Endothelial cell of umbilical vein (primary cell): ENCODE measurements at regions not wholly inside any gene's neighbourhood (a gene's known extent, or its start where the extent isn't known, plus 50 kb on each side); places are given as distances from the start of the nearest gene placed in this dataset.

Source experiments
- BruUV-seq: library from RNA; stranded (reverse); fragments of 400-500 nt; replicated peaks from 2 replicates; lab custom pipeline; 2021; lab: Mats Ljungman, UMichigan
- CTCF ChIA-PET: fragments of 300-600, 350-600 bp; sonication (Branson Sonifier 250); formaldehyde crosslinking; loops from one replicate; lab custom pipeline; 2021; ENCODE audit warnings: antibody characterized with exemption, inconsistent platforms; lab: Charles Lee
- POLR2A ChIA-PET: fragments of 300-600, 350-600 bp; sonication (Branson Sonifier 250); formaldehyde crosslinking; loops from one replicate; lab custom pipeline; 2021; ENCODE audit warnings: antibody characterized with exemption, inconsistent platforms; lab: Charles Lee
- DNase-seq: peaks from one replicate; pipeline ENCODE4 v3.0.0-alpha.2; 2011; ENCODE audit warnings: low read depth, low spot score
- FAIRE-seq: peaks from 2 replicates; lab custom pipeline; 2011; peaks lifted over from hg19 to GRCh38; lab: Jason Lieb, UNC
- H2AFZ ChIP-seq: 2 replicates; pipeline ENCODE4 v1.6.0; 2012; ENCODE audit warnings: low read depth, low read length, control low read depth, inconsistent platforms
- H3K27ac ChIP-seq: 2 replicates; pipeline ENCODE4 v1.5.1; 2011; ENCODE audit warnings: low read depth, mild to moderate bottlenecking, control low read depth, low read length, moderate library complexity; ENCODE audit not compliant: insufficient read depth
- H3K27me3 ChIP-seq, 2 experiments: 2 replicates each; pipeline versions ENCODE4 v1.6.0 to v1.6.1; 2011; ENCODE audit warnings: low read length in 2 of 2, mixed read lengths in 1 of 2; ENCODE audit not compliant: control insufficient read depth in 2 of 2, insufficient read depth in 2 of 2
- H3K36me3 ChIP-seq, 2 experiments: 2 replicates in 1 of 2; 3 replicates in 1 of 2; pipeline ENCODE4 v1.5.1; 2011; ENCODE audit warnings: low read length in 2 of 2, mild to moderate bottlenecking in 1 of 2, moderate library complexity in 1 of 2; ENCODE audit not compliant: control insufficient read depth in 2 of 2, insufficient read depth in 2 of 2; ENCODE audit errors: extremely low read depth in 1 of 2
- H3K4me1 ChIP-seq: 3 replicates; pipeline ENCODE4 v1.5.1; 2011; ENCODE audit warnings: mild to moderate bottlenecking, low read length; ENCODE audit not compliant: control insufficient read depth, insufficient read depth; ENCODE audit errors: extremely low read depth
- H3K4me2 ChIP-seq: 2 replicates; pipeline ENCODE4 v1.6.1; 2011; ENCODE audit warnings: low read length, control low read depth, mixed read lengths; ENCODE audit not compliant: insufficient read depth
- H3K4me3 ChIP-seq, 3 experiments: fragments of 200-600 bp in 1 of 3; sonication (generic), shearing (Covaris generic) in 1 of 3; replicated peaks in 1 of 3; 2 replicates each; pipeline ENCODE4 v1.5.1; 2011 to 2016; ENCODE audit warnings: control low read depth in 3 of 3, low read length in 3 of 3, mild to moderate bottlenecking in 2 of 3, inconsistent platforms in 1 of 3, low read depth in 1 of 3, moderate library complexity in 1 of 3; ENCODE audit not compliant: insufficient read depth in 1 of 3
- H3K79me2 ChIP-seq: 2 replicates; pipeline ENCODE4 v1.6.0; 2012; ENCODE audit warnings: low read length, inconsistent platforms; ENCODE audit not compliant: control insufficient read depth, insufficient read depth
- H3K9ac ChIP-seq: replicated peaks from 2 replicates; pipeline ENCODE3; 2011; ENCODE audit warnings: low read length, control low read depth; ENCODE audit not compliant: insufficient read depth; ENCODE audit errors: extremely low read depth
- H3K9me1 ChIP-seq: replicated peaks from 3 replicates; pipeline ENCODE4 v1.6.0; 2011; ENCODE audit warnings: mild to moderate bottlenecking, low read length; ENCODE audit not compliant: control insufficient read depth, insufficient read depth; ENCODE audit errors: extremely low read depth
- H3K9me3 ChIP-seq: replicated peaks from 2 replicates; pipeline ENCODE4 v1.5.1; 2012; ENCODE audit warnings: low read length, inconsistent platforms; ENCODE audit not compliant: control insufficient read depth, insufficient read depth
- H4K20me1 ChIP-seq: replicated peaks from 2 replicates; pipeline ENCODE3; 2011; ENCODE audit warnings: mild to moderate bottlenecking, low read length; ENCODE audit not compliant: control insufficient read depth, insufficient read depth; ENCODE audit errors: extremely low read depth
- EZH2 ChIP-seq: IDR thresholded peaks from 2 replicates; pipeline ENCODE4 v1.6.1; 2012; ENCODE audit warnings: borderline replicate concordance, low read depth, mild to moderate bottlenecking, moderate library complexity, low read length, inconsistent platforms; ENCODE audit not compliant: severe bottlenecking
- FOS ChIP-seq: IDR thresholded peaks from 2 replicates; pipeline ENCODE4 v1.6.1; 2011; ENCODE audit warnings: mild to moderate bottlenecking, low read length, moderate library complexity, borderline replicate concordance; ENCODE audit not compliant: insufficient read depth
- GATA2 ChIP-seq: IDR thresholded peaks from 2 replicates; pipeline ENCODE4 v1.7.0; 2011; ENCODE audit warnings: low read depth, mild to moderate bottlenecking, moderate library complexity, mixed read lengths, low read length; ENCODE audit not compliant: insufficient read length, insufficient read depth
- JUN ChIP-seq: IDR thresholded peaks from 2 replicates; pipeline ENCODE4 v1.6.1; 2011; ENCODE audit warnings: borderline replicate concordance, low read depth; ENCODE audit not compliant: insufficient read length, insufficient read depth
- MYC ChIP-seq: IDR thresholded peaks from one replicate; pipeline ENCODE4 v1.6.1; 2011; ENCODE audit warnings: mild to moderate bottlenecking, low read depth, low read length
- POLR2A ChIP-seq: IDR thresholded peaks from 2 replicates; pipeline ENCODE4 v1.6.1; 2012; ENCODE audit warnings: low read depth, mild to moderate bottlenecking, control low read depth, low read length
- POLR2AphosphoS5 ChIP-seq: IDR thresholded peaks from 2 replicates; pipeline ENCODE4 v1.6.1; 2012; ENCODE audit warnings: low read depth, mild to moderate bottlenecking, control low read depth, low read length, moderate library complexity; ENCODE audit not compliant: insufficient read depth
- dilution Hi-C: fragments of 300-500 bp; cut with MboI; formaldehyde crosslinking; loops from one replicate; pipeline ENCODE4 v1.15.0; 2019; ENCODE audit warnings: low sequenced_read_pairs; ENCODE audit not compliant: extremely low pct_ligation_motif_present
- intact Hi-C: fragments of 100-400 bp; cut with micrococcal nuclease; formaldehyde crosslinking; loops from one replicate; pipeline ENCODE4 v1.10.0; 2022
- TF ChIP-seq, protein P1 (sequence below), 2 donors: IDR thresholded peaks; 1 replicate in 1 of 2; 2 replicates in 1 of 2; pipeline ENCODE4 v1.5.1; 2011; ENCODE audit warnings: low read length in 2 of 2, mild to moderate bottlenecking in 2 of 2, moderate library complexity in 2 of 2, control low read depth in 1 of 2, inconsistent platforms in 1 of 2, low read depth in 1 of 2; ENCODE audit not compliant: insufficient read depth in 1 of 2; ENCODE audit errors: extremely low read depth in 1 of 2
- TF ChIP-seq, protein P2 (sequence below): IDR thresholded peaks from 2 replicates; pipeline ENCODE4 v1.6.1; 2011; ENCODE audit not compliant: insufficient read depth, insufficient read length

DNA sequence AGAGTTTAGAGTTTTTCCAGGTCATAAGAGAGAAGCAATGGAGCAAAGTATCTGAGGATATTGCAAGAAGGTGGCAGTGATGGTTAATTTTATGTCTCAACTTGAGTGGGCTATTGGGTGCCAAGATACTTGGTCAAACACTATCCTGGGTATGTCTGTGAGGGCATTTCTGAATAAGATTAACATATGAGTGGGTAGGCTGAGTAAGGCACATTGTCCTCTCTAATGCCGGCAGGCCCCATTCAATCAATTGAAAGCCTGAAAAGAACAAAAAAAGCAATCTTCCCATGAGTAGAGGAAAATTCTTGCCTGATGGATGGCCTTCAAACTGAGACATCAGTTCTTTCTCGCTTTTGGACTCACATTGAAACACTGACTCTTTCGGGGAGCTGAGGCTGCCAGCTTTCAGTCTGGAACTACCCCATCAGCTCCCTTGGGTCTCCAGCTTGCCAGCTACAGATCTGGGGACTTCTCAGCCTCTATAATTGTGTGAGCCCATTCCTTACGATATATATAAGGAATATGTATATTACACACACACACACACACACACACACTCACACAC, 228.8 kb downstream of the BUD13 start:
- Histone ChIP-seq H3K9me1 (no peaks in the 10 kb centered on the region), H3K79me2 (no peaks in the 10 kb centered on the region), H3K4me2 (no peak overlapping the region), H2AFZ (no peak overlapping the region), H3K9me3 (no peaks in the 10 kb centered on the region), H3K27me3 (peaks cover 0 to 5% of the 10 kb centered on the region in 2 experiments), H3K4me1 (no peaks in the 10 kb centered on the region), H3K36me3 (no peaks in the 10 kb centered on the region), H3K9ac (no peak overlapping the region), H3K4me3 (no peak overlapping the region), H3K27ac (no peak overlapping the region), H4K20me1 (no peaks in the 10 kb centered on the region)
- FAIRE-seq, result no peak
- BruUV-seq, result no TSS peak
- DNase-seq, result no peak
- ChIA-PET CTCF (no interaction called here), POLR2A (no interaction called here)
- TF ChIP-seq MYC (no peak), EZH2 (no peak), POLR2A (no peak), JUN (no peak), POLR2AphosphoS5 (no peak), GATA2 (no peak), FOS (no peak)
- TF ChIP-seq, protein P1, sequence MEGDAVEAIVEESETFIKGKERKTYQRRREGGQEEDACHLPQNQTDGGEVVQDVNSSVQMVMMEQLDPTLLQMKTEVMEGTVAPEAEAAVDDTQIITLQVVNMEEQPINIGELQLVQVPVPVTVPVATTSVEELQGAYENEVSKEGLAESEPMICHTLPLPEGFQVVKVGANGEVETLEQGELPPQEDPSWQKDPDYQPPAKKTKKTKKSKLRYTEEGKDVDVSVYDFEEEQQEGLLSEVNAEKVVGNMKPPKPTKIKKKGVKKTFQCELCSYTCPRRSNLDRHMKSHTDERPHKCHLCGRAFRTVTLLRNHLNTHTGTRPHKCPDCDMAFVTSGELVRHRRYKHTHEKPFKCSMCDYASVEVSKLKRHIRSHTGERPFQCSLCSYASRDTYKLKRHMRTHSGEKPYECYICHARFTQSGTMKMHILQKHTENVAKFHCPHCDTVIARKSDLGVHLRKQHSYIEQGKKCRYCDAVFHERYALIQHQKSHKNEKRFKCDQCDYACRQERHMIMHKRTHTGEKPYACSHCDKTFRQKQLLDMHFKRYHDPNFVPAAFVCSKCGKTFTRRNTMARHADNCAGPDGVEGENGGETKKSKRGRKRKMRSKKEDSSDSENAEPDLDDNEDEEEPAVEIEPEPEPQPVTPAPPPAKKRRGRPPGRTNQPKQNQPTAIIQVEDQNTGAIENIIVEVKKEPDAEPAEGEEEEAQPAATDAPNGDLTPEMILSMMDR (IDR thresholded peaks at IDR 0.05; ENCODE audit: extremely low read depth in 1 of 2, insufficient read depth in 1 of 2, low read depth in 1 of 2, low read length in 2 of 2), result no peak
- TF ChIP-seq, protein P2, sequence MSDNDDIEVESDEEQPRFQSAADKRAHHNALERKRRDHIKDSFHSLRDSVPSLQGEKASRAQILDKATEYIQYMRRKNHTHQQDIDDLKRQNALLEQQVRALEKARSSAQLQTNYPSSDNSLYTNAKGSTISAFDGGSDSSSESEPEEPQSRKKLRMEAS, result no peak
- dilution Hi-C loops, result no loop called here
- intact Hi-C loops, result no loop called here
